HFF-Myc (cell line): ENCODE measurements at regions not wholly inside any gene's neighbourhood (a gene's known extent, or its start where the extent isn't known, plus 50 kb on each side); places are given as distances from the start of the nearest gene placed in this dataset.
"Not testable (repeated sequence)": the region's sequence is repeated elsewhere in the genome, so short reads cannot be mapped to it uniquely, and the experiment has no call there.

Source experiments
- DNase-seq: peaks from one replicate; pipeline ENCODE4 v3.0.0-alpha.2; 2011; ENCODE audit warnings: low read depth; ENCODE audit errors: extremely low read depth
- H3K4me3 ChIP-seq: replicated peaks from 2 replicates; pipeline ENCODE4 v1.5.1; 2011; ENCODE audit warnings: low read depth, mild to moderate bottlenecking, control low read depth, low read length
- TF ChIP-seq, protein P1 (sequence below): IDR thresholded peaks from 2 replicates; pipeline ENCODE4 v1.5.1; 2012; ENCODE audit warnings: mild to moderate bottlenecking, low read depth, low read length, control low read depth; ENCODE audit errors: missing control alignments

DNA sequence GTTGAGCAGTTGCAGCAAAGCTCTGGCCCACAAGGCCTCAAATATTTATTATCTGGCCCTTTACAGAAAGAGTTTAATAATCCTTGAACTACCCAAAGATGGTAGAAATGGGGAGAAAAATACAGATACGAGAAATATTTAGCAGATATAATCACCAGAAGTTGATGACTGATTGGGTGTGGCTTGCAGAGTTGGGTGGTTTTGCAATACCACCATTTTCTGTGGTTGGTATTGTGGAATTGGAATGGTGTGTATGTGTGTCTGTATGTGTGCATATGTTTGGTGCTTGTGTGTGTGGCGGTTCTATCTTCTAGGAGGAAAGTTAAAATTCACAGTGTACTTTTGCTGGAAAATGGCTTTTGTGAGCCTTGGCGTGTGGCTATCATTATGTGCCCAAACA is 85.4 kb upstream of the MANSC4 start:
- DNase-seq = no peak
- TF ChIP-seq, protein P1, sequence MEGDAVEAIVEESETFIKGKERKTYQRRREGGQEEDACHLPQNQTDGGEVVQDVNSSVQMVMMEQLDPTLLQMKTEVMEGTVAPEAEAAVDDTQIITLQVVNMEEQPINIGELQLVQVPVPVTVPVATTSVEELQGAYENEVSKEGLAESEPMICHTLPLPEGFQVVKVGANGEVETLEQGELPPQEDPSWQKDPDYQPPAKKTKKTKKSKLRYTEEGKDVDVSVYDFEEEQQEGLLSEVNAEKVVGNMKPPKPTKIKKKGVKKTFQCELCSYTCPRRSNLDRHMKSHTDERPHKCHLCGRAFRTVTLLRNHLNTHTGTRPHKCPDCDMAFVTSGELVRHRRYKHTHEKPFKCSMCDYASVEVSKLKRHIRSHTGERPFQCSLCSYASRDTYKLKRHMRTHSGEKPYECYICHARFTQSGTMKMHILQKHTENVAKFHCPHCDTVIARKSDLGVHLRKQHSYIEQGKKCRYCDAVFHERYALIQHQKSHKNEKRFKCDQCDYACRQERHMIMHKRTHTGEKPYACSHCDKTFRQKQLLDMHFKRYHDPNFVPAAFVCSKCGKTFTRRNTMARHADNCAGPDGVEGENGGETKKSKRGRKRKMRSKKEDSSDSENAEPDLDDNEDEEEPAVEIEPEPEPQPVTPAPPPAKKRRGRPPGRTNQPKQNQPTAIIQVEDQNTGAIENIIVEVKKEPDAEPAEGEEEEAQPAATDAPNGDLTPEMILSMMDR = no peak
- no peak overlapping the region for H3K4me3 ChIP-seq

DNA sequence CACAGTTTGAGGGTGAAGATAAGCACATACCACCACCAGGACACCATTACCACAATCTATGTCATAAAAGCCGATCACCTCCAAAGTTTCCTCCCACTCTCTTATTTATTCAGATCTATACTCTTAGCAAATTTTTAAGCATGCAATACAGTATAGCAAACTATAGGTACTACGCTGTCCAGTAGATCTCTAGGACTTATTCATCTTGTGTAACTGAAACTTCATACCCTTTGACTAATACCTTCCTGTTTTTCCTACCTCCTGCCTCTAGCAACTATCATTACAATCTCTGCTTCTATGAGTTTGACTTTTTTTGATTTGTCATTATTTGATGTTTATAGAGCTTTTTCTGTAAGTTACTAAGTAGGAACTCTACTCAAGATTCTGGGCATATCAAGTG is 84.5 kb upstream of the MANSC4 start:
- DNase-seq = no peak
- H3K4me3 ChIP-seq = no peak overlapping the region
- TF ChIP-seq, protein P1 = no peak

DNA sequence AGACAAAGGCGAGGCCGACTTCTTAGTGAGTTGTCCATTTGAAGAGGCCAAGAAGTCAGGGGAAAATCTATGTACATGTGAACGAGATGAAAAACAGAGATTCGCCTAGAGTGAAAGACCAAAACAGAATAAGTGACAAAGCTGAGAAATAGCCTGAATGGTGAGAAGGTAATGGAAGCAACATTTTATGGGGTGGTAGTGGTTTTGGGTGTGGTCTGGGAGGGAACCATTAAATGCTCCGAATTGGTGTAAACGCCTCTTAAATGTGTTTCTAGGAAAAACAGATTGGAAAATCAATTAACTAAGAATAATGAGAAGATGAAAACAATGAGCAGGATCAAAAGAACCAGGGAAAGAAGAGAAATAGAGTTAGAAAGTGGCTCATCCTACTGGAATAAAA is 83.8 kb upstream of the MANSC4 start:
- DNase-seq = no peak
- TF ChIP-seq, protein P1 = no peak
- H3K4me3 ChIP-seq = no peak overlapping the region

DNA sequence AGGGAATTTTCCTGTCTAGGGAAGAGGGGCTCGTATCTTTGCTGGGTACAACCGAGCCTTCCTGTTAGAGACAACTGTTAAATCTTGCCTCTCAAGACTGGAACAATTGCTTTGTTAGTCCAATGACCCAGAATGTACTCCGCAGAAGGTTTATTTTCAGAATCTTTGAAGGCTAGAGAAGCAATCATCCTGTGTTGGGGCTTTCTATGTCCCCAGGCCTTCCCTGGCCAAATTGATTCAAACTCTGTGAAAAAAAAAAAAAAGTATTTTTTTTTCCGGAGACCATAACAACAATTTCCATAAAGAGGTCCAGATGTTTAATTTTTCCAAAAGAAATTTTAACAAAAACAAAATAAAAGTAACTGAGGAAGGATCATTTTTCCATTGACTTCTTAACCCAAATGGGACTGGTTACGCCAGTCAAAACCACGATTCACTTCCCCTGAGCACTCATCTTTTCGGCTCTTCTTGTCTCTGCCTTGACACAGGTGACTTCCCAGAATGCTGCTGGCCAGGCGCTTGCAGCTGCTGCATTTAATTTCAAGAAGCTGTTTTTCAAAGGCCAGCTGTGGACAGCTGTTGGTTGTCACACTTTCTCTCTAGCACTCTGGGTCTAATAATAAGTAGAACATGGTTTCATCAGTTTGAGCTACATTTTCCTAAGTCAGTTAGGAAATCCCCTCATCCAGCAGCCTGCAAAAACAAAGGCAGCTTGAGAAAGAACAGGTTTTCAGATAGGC is 81.6 kb upstream of the MANSC4 start:
- no peak overlapping the region for H3K4me3 ChIP-seq
- TF ChIP-seq, protein P1 = no peak
- DNase-seq = no peak

DNA sequence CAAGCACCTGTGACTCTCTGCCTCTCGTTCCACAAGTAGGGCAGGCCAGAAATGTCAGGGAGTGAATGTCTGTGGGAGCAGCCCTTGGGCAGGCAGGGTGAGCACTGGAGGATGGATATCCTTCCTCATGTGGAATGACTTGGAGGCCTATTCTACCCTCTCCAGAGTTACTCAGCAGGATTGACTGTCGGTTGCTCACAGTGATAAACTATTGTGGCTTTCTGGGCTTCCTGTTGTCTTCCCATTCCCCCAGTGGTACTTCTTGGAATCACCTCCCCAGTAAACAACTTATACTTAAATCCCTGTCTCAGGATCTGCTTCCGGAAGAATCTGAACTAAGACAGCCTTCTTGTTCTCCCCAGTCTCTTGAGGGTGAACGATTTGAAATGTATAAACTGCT is 79.6 kb upstream of the MANSC4 start:
- no peak for DNase-seq
- no peak overlapping the region for H3K4me3 ChIP-seq
- TF ChIP-seq, protein P1 = no peak

DNA sequence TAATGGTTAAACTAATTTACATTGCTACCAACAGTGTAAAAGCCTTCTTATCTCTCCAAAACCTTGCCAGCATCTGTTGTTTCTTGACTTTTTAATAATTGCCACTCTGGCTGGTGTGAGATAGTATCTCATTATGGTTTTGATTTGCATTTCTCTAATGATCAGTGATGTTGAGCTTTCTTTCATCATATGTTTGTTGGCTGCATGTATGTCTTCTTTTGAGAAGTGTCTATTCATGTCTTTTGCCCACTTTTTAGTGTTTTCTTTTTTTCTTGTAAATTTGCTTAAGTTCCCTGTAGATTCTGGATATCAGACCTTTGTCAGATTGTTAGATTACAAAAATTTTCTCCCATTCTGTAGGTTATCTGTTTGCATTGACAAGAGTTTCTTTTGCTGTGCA is 77.0 kb upstream of the MANSC4 start:
- H3K4me3 ChIP-seq, DNase-seq: not testable (repeated sequence)

DNA sequence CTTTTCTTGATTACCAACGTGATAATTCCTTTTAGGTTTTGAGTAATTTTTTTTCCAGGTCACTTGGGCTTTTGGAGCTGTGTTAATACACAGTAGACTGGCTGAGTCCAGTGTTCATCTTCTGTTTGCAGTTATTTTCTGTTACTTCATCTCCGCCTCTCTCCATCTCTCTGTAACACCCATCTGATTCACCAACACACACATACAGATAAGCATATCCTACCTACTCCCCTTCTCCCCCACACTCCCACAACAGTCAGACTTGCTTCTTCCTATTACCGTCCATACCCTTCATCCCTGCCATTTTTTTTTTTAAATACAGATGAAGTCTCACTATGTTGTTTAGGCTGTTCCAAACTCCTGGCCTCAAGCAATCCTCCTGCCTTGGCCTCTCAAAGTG is 72.7 kb upstream of the MANSC4 start:
- no peak for DNase-seq
- no peak overlapping the region for H3K4me3 ChIP-seq
- TF ChIP-seq, protein P1 = no peak
